HepG2 (cell line): ENCODE measurements at regions not wholly inside any gene's neighbourhood (a gene's known extent, or its start where the extent isn't known, plus 50 kb on each side); places are given as distances from the start of the nearest gene placed in this dataset.

ENCODE experiments used
- ATAC-seq: fragments of 200-7000 bp; cut with Tn5 transposase; 3 replicates; pipeline ENCODE4 v1.9.1; 2020; ENCODE audit warnings: mild to moderate bottlenecking, moderate library complexity
- BruUV-seq: library from RNA; stranded (reverse); fragments of 400-500 nt; replicated peaks from 2 replicates; lab custom pipeline; 2021; lab: Mats Ljungman, UMichigan
- CTCF ChIA-PET: fragments of 300-600 bp; formaldehyde crosslinking; extraction: SDS; loops from one replicate; lab custom pipeline; 2021; ENCODE audit warnings: low total read pairs, inconsistent platforms, low intra/inter-chr PET ratio; lab: Yijun Ruan, JAX
- POLR2A ChIA-PET: fragments of 350-600 bp; sonication (Branson Sonifier 250); formaldehyde crosslinking; loops from one replicate; lab custom pipeline; 2020; ENCODE audit warnings: antibody characterized with exemption, inconsistent platforms; lab: Yijun Ruan, JAX
- DNase-seq: peaks from one replicate; pipeline ENCODE4 v3.0.0-alpha.2; 2015; ENCODE audit warnings: low spot score
- FAIRE-seq: peaks from 3 replicates; lab custom pipeline; 2011; peaks lifted over from hg19 to GRCh38; lab: Jason Lieb, UNC
- H2AFZ ChIP-seq: one replicate; pipeline ENCODE4 v1.6.1; 2011; ENCODE audit warnings: low read length, inconsistent platforms
- H3K27ac ChIP-seq: fragments of 300-600 bp; 3 replicates; pipeline ENCODE4 v1.8.0; 2011; ENCODE audit warnings: mixed run types, mild to moderate bottlenecking, mixed read lengths, low read length, inconsistent platforms; ENCODE audit not compliant: insufficient read depth; ENCODE audit errors: extremely low read length
- H3K27me3 ChIP-seq, 2 experiments: fragments of 200-600 bp in 1 of 2; 2 replicates in 1 of 2; 3 replicates in 1 of 2; pipeline versions ENCODE4 v1.6.0 to v1.8.0; 2011; ENCODE audit warnings: low read length in 2 of 2, mild to moderate bottlenecking in 2 of 2, moderate library complexity in 2 of 2, inconsistent platforms in 1 of 2; ENCODE audit not compliant: insufficient read depth in 2 of 2, control insufficient read depth in 1 of 2
- H3K36me3 ChIP-seq, 2 experiments: fragments of 200-600 bp in 1 of 2; replicated peaks in 1 of 2; 2 replicates in 1 of 2; 3 replicates in 1 of 2; pipeline versions ENCODE4 v1.5.1 to v1.8.0; 2011; ENCODE audit warnings: low read length in 2 of 2, inconsistent platforms in 1 of 2; ENCODE audit not compliant: insufficient read depth in 2 of 2, control insufficient read depth in 1 of 2
- H3K4me1 ChIP-seq: 2 replicates; pipeline ENCODE4 v1.5.1; 2012; ENCODE audit warnings: low read length, inconsistent platforms; ENCODE audit not compliant: insufficient read depth
- H3K4me2 ChIP-seq: 2 replicates; pipeline ENCODE4 v1.6.0; 2011; ENCODE audit warnings: low read depth, low read length, inconsistent platforms
- H3K4me3 ChIP-seq, 3 experiments: fragments of 200-600 bp in 1 of 3; sonication (generic), shearing (Covaris generic) in 1 of 3; replicated peaks in 1 of 3; 2 replicates each; pipeline ENCODE4 v1.5.1; 2011 to 2016; ENCODE audit warnings: low read length in 3 of 3, inconsistent platforms in 2 of 3, low read depth in 2 of 3, mild to moderate bottlenecking in 2 of 3, control low read depth in 1 of 3, mixed read lengths in 1 of 3; ENCODE audit not compliant: insufficient read depth in 1 of 3
- H3K79me2 ChIP-seq: one replicate; pipeline ENCODE4 v1.6.1; 2011; ENCODE audit warnings: low read length, inconsistent platforms; ENCODE audit not compliant: insufficient read depth
- H3K9ac ChIP-seq: 2 replicates; pipeline ENCODE4 v1.6.0; 2011; ENCODE audit warnings: mild to moderate bottlenecking, low read depth, low read length, inconsistent platforms; ENCODE audit not compliant: insufficient read depth
- H3K9me3 ChIP-seq: 2 replicates; pipeline ENCODE4 v1.5.1; 2012; ENCODE audit warnings: mild to moderate bottlenecking, low read length
- H4K20me1 ChIP-seq: 2 replicates; pipeline ENCODE4 v1.6.0; 2011; ENCODE audit warnings: inconsistent platforms, mild to moderate bottlenecking, low read length, moderate library complexity; ENCODE audit not compliant: insufficient read depth
- FOXJ3 ChIP-seq: sonication (generic); formaldehyde crosslinking; IDR thresholded peaks from 2 replicates; pipeline ENCODE4 v1.4.0; 2020; ENCODE audit warnings: missing genetic modification reagents, mild to moderate bottlenecking, borderline replicate concordance
- NCOA5 ChIP-seq: sonication (generic); formaldehyde crosslinking; IDR thresholded peaks from 2 replicates; pipeline ENCODE4 v1.4.0; 2020; ENCODE audit warnings: missing genetic modification reagents
- PAF1 ChIP-seq: IDR thresholded peaks from 2 replicates; pipeline ENCODE4 v1.6.1; 2016; ENCODE audit warnings: missing genetic modification reagents, missing compliant biosample characterization
- TBL1XR1 ChIP-seq: fragments of 150-350 bp; IDR thresholded peaks from 2 replicates; pipeline ENCODE4 v1.6.1; 2014; ENCODE audit warnings: borderline replicate concordance, low read length; ENCODE audit not compliant: partially characterized antibody
- TBX3 ChIP-seq: fragments of 450-650 bp; IDR thresholded peaks from 2 replicates; pipeline ENCODE4 v1.6.1; 2017; ENCODE audit warnings: antibody characterized with exemption, mild to moderate bottlenecking, inconsistent platforms, borderline replicate concordance
- ZFP36L1 ChIP-seq: sonication (generic); formaldehyde crosslinking; IDR thresholded peaks from 2 replicates; pipeline ENCODE4 v1.8.0; 2022; ENCODE audit warnings: mild to moderate bottlenecking, missing genetic modification reagents, moderate library complexity
- ZNF33B ChIP-seq: sonication (generic); formaldehyde crosslinking; IDR thresholded peaks from 2 replicates; pipeline ENCODE4 v1.5.1; 2020; ENCODE audit warnings: mild to moderate bottlenecking, missing genetic modification reagents
- ZNF776 ChIP-seq: sonication (generic); formaldehyde crosslinking; IDR thresholded peaks from 2 replicates; pipeline ENCODE4 v1.4.0; 2020; ENCODE audit warnings: mild to moderate bottlenecking, missing genetic modification reagents
- WGBS: methylation state at CpG from one replicate; pipeline ENCODE4 v1.1.6; 2017; ENCODE audit warnings: low lambda C conversion rate; 5-methylcytosine and 5-hydroxymethylcytosine counted together
- in situ Hi-C: cut with HindIII; loops from 2 replicates; pipeline ENCODE4 v1.10.0; 2017; ENCODE audit warnings: low pct_unique_long_range_greater_than_20kb; ENCODE audit not compliant: extremely low pct_ligation_motif_present
- intact Hi-C: fragments of 100-400 bp; cut with micrococcal nuclease; formaldehyde crosslinking; loops from one replicate; pipeline ENCODE4 v1.10.0; 2022; ENCODE audit not compliant: unreplicated experiment
- TF ChIP-seq, protein P1 (sequence below): sonication (generic); formaldehyde crosslinking; IDR thresholded peaks from 2 replicates; pipeline ENCODE4 v1.5.0; 2020; ENCODE audit warnings: missing genetic modification reagents, mild to moderate bottlenecking, borderline replicate concordance
- TF ChIP-seq, protein P2 (sequence below): sonication (generic); formaldehyde crosslinking; IDR thresholded peaks from 2 replicates; pipeline ENCODE4 v1.5.1; 2020; ENCODE audit warnings: mild to moderate bottlenecking, missing genetic modification reagents, borderline replicate concordance
- TF ChIP-seq, protein P3 (sequence below): IDR thresholded peaks from 2 replicates; pipeline ENCODE4 v1.6.1; 2016
- TF ChIP-seq, protein P4 (sequence below): sonication (generic); formaldehyde crosslinking; IDR thresholded peaks from 2 replicates; pipeline ENCODE4 v1.9.0; 2021; ENCODE audit warnings: missing genetic modification reagents, mild to moderate bottlenecking, borderline replicate concordance

DNA sequence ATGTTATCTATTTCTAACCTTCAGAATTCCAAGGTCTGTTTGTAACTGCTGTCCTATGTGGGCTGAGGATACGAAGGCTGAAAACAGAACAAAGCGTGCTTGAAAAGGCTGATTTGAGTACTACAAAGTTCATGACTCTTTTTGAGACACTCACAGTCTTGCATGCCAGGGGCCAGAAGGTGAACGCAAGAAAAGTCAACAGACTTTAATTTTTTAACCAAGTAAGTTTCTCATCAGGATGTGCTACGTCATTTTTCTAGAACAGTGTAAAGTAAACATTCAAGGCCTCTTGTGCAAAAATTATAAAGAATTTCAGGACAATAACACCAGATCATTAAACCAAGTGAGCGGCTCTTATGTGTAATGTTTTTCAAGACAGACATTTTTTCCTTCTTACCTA lies 163.5 kb downstream of the COG6 start:
- ChIA-PET POLR2A (no interaction called here), CTCF (no interaction called here)
- Histone ChIP-seq H3K79me2 (no peaks in the 10 kb centered on the region), H4K20me1 (no peaks in the 10 kb centered on the region), H3K4me2 (no peak overlapping the region), H3K27ac (no peak overlapping the region), H3K4me3 (no peak overlapping the region), H3K27me3 (no peaks in the 10 kb centered on the region), H3K9ac (no peak overlapping the region), H3K9me3 (no peaks in the 10 kb centered on the region), H3K36me3 (no peaks in the 10 kb centered on the region), H3K4me1 (no peaks in the 10 kb centered on the region), H2AFZ (no peak overlapping the region)
- FAIRE-seq (no peak), ATAC-seq (no peak), DNase-seq (no peak)
- no peak for TF ChIP-seq TBX3
- TF ChIP-seq ZNF33B (CRISPR knock-in tag): no peak
- TF ChIP-seq, protein P1, sequence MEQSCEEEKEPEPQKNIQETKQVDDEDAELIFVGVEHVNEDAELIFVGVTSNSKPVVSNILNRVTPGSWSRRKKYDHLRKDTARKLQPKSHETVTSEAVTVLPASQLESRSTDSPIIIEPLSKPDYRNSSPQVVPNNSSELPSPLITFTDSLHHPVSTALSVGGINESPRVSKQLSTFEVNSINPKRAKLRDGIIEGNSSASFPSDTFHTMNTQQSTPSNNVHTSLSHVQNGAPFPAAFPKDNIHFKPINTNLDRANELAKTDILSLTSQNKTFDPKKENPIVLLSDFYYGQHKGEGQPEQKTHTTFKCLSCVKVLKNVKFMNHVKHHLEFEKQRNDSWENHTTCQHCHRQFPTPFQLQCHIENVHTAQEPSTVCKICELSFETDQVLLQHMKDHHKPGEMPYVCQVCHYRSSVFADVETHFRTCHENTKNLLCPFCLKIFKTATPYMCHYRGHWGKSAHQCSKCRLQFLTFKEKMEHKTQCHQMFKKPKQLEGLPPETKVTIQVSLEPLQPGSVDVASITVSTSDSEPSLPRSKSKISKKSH (CRISPR knock-in tag): no peak
- no peak for TF ChIP-seq NCOA5 (CRISPR knock-in tag)
- TF ChIP-seq, protein P2, sequence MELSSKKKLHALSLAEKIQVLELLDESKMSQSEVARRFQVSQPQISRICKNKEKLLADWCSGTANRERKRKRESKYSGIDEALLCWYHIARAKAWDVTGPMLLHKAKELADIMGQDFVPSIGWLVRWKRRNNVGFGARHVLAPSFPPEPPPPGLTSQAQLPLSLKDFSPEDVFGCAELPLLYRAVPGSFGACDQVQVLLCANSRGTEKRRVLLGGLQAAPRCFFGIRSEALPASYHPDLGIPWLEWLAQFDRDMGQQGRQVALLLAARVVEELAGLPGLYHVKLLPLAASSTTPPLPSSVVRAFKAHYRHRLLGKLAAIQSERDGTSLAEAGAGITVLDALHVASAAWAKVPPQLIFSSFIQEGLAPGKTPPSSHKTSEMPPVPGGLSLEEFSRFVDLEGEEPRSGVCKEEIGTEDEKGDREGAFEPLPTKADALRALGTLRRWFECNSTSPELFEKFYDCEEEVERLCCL (CRISPR knock-in tag): no peak
- TF ChIP-seq, protein P3, sequence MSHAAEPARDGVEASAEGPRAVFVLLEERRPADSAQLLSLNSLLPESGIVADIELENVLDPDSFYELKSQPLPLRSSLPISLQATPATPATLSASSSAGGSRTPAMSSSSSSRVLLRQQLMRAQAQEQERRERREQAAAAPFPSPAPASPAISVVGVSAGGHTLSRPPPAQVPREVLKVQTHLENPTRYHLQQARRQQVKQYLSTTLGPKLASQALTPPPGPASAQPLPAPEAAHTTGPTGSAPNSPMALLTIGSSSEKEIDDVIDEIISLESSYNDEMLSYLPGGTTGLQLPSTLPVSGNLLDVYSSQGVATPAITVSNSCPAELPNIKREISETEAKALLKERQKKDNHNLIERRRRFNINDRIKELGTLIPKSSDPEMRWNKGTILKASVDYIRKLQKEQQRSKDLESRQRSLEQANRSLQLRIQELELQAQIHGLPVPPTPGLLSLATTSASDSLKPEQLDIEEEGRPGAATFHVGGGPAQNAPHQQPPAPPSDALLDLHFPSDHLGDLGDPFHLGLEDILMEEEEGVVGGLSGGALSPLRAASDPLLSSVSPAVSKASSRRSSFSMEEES (CRISPR knock-in tag): no peak
- no peak for TF ChIP-seq FOXJ3 (CRISPR knock-in tag)
- no peak for TF ChIP-seq PAF1
- TF ChIP-seq, protein P4, sequence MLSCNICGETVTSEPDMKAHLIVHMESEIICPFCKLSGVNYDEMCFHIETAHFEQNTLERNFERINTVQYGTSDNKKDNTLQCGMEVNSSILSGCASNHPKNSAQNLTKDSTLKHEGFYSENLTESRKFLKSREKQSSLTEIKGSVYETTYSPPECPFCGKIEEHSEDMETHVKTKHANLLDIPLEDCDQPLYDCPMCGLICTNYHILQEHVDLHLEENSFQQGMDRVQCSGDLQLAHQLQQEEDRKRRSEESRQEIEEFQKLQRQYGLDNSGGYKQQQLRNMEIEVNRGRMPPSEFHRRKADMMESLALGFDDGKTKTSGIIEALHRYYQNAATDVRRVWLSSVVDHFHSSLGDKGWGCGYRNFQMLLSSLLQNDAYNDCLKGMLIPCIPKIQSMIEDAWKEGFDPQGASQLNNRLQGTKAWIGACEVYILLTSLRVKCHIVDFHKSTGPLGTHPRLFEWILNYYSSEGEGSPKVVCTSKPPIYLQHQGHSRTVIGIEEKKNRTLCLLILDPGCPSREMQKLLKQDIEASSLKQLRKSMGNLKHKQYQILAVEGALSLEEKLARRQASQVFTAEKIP (CRISPR knock-in tag): no peak
- no peak for TF ChIP-seq TBL1XR1
- TF ChIP-seq ZNF776 (CRISPR knock-in tag): no peak
- no peak for TF ChIP-seq ZFP36L1
- BruUV-seq: no TSS peak
- WGBS: 13% methylated on average over 5 of the region's 5 CpGs
- intact Hi-C loops (no loop called here), in situ Hi-C loops (no loop called here)
